ENCODE measurements at regions not wholly inside any gene's neighbourhood (a gene's known extent, or its start where the extent isn't known, plus 50 kb on each side); places are given as distances from the start of the nearest gene placed in this dataset.
"Not testable (repeated sequence)": the region's sequence is repeated elsewhere in the genome, so short reads cannot be mapped to it uniquely, and the experiment has no call there.

- DNase-seq, result no peak
These were observed 175.3 kb upstream of the SEMA3E start for GRCh38 chr7:83824214-83824613.

- DNase-seq, result no peak
These were observed 172.9 kb upstream of the SEMA3E start for GRCh38 chr7:83821866-83822265.

DNA sequence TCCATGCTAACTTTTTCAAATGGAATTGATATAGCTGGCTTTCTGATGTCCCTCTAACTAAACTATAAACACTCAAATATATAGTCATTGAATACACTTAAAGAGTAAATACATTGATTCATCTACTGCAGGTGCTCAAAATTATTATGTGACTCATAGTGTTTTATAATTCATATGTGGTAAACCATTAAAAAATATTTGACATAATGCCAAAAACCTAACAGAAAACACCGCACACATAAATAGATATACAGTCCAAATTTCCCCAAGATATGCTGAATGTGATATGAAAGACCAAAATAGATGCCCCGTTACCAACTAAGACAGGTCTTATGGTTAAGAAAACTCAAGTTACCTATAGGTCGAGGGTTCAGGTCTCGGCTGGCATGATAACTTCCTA, 171.7 kb upstream of the SEMA3E start:
- DNase-seq, result no peak

DNA sequence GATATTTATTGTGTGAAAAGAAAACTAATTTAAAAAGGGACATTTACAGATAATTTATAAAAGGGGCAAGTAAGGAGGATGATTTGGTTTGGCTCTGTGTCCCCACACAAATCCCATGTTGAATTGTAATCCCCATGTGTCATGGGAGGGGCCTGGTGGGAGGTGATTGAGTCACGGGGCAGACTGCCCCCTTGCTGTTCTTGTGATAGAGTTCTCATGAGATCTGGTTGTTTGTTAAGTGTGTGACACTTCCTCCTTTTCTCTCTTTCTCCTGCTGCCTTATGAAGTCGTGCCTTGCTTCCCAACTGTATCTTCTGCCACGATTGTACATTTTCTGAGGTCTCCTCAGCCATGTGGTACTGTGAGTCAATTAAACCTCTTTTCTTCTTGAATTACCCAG, 171.0 kb upstream of the SEMA3E start:
- DNase-seq, result no peak

DNA sequence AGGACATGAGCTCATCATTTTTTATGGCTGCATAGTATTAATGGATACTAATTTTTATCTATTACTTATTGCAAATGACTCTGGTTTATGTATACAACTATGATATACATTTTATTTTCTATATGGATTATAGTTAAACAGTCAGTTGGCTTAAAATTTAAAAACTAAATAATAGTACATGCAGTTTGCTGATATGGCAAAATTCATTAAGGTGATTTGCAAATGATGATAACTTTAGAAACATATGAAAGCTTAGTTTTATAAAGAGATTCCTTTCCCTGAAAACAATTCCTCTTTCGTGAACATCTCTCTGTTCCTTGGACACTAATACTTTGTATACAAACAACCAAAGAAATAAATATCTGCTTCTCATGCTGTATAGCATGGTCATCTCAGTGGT, 165.5 kb upstream of the SEMA3E start:
- no peak for DNase-seq

DNA sequence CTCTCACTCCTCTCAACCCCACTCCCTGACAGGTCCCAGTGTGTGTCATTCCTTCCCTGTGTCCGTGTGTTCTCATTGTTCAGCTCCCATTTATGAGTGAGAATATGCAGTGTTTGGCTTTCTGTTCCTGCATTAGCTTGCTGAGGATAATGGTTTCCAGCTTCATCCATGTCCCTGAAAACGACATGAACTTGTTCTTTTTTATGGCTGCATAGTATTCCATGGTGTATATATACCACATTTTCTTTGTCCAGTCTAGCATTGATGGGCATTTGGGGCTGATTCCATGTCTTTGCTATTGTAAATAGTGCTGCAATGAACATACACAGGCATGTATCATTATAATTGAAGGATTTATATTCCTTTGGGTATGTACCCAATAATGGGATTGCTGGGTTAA, 163.6 kb upstream of the SEMA3E start:
- DNase-seq, result not testable (repeated sequence)

DNA sequence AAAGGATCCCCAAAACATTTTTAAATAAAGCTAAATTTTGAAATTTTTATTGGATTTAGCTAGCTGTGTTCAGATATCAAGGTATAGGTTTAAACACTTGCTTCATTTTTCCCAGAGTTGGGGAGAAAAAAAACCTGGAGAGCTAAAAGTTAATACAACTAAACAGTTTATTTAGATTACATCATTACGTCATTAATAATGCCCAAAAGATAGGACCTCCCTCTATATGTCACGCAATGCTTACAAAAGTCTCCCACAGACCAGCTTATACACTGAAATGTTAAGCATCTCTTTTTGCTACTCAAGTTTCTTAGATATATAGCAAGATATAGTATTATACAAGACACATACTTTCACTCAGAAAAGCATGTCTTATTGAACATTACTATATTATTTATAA, 160.0 kb upstream of the SEMA3E start:
- DNase-seq, result no peak

GRCh38 chr7:83807774-83808173, 158.8 kb upstream of the SEMA3E start:
- DNase-seq, result no peak

DNA sequence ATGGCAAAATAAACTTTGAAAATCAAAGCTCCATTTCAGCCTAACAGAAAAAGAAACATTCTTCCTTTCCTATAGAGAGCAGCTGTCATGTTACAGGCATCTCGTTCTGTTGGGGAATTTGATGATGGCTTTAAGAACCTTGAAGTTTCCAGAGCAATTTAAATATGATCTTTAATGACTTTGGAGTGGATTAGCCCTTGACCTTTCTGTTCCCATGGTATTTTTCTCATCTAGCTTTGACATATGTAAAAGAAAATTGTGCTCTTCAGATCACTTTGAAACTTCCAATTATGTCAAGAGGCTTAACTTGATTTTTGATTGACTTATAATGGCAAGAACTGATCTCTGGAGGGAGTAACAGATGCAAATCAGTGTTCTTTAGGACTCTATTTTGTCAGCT, 157.6 kb upstream of the SEMA3E start:
- DNase-seq, result no peak

DNA sequence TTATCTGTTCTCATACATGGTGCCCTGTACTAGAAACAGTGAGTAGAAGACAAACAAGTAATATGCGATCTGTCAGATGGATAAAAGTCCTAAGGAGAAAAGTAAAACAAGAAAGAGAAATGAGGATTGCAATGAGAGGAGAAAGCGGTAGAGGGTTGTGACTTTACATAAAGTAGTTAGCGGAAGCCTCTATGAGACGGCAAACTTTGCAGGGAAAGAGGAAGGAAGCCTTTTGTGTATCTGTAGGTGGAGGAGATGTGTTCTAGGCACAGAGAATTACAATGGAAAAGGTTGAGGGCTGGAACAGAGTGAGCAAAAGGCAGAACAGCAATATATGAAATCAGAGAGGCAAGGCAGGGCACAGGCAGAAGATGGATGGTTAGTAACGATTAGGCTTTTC, 150.4 kb upstream of the SEMA3E start:
- DNase-seq, result no peak

- no peak for DNase-seq
These were observed 149.6 kb upstream of the SEMA3E start for GRCh38 chr7:83798489-83798888.

- no peak for DNase-seq
These were observed 147.8 kb upstream of the SEMA3E start for GRCh38 chr7:83796760-83797159.

GRCh38 chr7:83794829-83795228, 145.9 kb upstream of the SEMA3E start:
- no peak for DNase-seq

DNA sequence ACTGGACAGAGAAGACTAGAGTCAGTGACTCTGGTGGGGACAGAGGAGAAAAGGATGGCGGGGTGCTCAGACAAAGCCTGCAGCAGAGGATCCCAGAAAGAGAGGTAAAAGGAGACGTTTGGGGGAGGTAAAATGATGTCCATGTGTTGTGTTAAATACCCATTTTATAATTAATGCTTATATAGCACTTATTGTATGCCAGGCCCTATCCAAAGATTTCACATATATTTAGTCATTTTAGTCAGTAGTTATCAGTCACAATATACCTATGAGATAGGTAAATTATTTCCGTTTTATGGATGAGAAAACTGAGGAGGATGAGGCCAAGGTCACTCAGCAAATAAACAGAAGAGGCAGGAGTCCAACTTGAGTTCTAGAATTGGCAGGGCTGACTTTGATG, 144.6 kb upstream of the SEMA3E start:
- no peak for DNase-seq

DNA sequence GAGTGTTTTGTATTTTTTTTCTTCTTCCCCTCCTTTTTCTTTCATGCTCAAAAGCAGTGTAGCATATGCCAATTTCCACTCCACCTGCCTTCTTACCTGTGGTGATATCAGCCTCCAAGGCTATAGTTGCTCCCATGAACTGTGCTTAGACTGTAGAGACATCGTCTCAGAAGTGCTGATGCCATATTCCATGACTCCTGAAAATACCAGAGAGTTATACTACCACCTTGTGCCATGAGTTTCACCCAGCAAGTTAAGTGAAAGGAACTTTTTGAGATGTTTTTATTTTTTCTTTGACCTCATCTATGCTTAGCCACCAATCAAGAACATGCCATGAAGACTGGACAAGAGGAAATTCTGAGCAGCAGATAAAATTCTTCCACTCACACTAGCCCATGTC, 142.8 kb upstream of the SEMA3E start:
- no peak for DNase-seq

DNA sequence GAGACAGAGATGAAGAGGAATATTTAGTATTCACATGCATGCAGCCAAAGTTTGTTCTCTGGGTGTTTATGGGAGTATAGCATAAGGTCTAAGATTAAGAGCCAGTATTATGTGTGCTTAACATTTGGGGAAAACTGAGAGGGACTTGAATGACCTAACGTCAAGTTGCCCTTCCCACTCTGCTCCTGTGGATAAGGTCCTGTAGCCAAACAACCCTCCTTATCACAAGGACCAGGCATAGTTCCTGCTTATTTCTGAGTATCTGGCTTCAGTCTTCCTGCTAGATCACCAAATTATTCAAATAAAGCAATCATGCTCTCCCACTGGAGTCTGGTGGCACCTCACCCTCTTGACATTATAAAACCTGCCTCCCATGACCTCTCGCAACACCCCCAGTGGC, 137.9 kb upstream of the SEMA3E start:
- DNase-seq, result no peak

DNA sequence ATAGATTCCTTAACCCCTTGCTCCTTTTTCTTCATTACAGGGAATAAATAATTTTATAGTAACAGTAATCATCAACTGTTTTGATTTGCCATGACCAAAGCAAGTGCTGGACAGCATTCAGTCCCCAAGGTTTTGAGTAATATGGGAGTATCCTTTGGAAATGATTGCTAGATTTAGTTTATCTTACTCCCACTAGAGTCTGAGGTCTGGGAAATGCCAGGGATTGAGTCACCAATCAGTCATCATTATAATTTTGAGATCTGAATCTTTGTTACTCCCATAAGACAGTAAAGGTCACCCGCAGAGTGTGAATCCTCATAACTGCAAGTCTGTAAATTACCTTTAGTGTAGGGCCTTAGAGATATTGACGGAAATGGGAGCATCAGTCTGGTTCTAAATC, 133.7 kb upstream of the SEMA3E start:
- DNase-seq, result peak in 2 of 3 donors; percentile 1 to 29

- no peak for DNase-seq
These were observed 129.1 kb upstream of the SEMA3E start for GRCh38 chr7:83778073-83778443.

DNA sequence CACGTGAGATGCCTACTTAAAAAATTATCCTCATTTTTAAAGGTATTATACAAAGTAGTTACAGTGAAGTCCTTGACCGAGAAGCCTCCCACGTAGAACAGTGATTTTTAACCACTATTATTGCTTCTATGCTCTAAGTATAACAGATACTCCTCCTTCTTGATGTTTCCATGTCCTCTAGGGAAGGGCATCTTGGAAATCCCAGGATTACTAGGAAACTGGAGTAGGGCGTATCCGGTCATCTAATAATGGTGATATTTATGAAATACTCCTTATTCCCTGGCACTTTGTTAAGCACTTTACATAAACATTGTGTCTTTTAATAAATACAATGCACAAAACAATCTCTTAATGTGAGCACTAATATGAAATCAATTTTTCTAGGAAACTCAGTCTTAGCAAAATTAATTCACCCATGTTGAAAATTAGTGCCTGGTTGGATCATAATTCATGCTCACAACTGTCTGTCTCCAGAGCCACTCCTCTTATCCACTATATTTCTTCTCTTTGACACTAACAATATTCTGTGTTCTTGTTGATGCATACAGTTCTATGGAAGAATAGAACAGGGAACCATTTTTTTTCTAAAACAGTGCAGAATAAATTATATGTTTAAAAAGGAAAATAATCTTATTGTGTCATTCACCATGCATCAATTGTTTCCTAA, 128.6 kb upstream of the SEMA3E start:
- DNase-seq, result no peak

GRCh38 chr7:83769407-83769806, 120.5 kb upstream of the SEMA3E start:
- DNase-seq, result no peak

DNA sequence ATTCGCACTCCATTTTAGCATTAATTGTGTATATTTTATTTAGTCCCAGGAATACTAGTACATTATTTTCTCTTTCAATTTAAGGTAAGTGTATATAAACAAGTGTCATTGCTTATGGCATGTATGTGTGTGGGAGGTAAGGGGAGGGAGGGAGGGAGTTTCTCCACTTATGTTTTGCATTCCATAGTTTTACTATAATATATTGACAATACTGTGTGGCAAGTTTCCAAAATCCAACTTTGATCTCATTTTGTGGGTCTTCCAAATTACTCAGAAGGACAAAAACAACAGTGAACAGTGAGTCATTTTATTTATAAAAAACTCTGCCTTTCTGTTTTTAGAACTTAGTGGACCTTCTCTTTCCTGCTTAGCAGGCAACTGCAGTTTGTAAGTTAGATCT, 102.3 kb upstream of the SEMA3E start:
- DNase-seq, result no peak

GRCh38 chr7:83749495-83749894, 100.6 kb upstream of the SEMA3E start:
- no peak for DNase-seq

GRCh38 chr7:83739527-83739926, 90.6 kb upstream of the SEMA3E start:
- DNase-seq, result no peak

- DNase-seq, result no peak
These were observed 89.4 kb upstream of the SEMA3E start for GRCh38 chr7:83738291-83738835.

DNA sequence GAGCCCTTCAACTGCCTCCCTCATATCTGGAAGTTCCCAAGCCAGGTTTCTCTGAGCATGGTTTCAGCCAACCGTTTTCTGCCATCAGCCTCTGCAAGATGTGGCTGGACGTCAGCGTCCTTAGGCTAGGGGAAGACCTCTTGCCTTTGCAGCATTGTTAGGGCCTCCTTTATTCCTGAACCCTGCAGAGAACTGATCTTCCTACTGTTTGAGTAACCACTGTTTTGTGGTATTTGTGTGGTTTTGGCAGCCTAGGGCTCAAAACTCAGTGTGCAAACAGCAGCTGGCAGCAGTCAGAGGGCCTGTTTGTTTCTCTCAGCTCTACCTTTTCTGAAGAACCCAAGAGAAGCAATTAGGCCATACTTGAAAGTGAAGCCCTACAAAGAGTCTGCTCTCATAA, 83.4 kb upstream of the SEMA3E start:
- no peak for DNase-seq

Data from suppressor macrophage treated with lipopolysaccharide for 1 hour (primary cell).